ENCODE measurements at regions not wholly inside any gene's neighbourhood (a gene's known extent, or its start where the extent isn't known, plus 50 kb on each side); places are given as distances from the start of the nearest gene placed in this dataset.

DNA sequence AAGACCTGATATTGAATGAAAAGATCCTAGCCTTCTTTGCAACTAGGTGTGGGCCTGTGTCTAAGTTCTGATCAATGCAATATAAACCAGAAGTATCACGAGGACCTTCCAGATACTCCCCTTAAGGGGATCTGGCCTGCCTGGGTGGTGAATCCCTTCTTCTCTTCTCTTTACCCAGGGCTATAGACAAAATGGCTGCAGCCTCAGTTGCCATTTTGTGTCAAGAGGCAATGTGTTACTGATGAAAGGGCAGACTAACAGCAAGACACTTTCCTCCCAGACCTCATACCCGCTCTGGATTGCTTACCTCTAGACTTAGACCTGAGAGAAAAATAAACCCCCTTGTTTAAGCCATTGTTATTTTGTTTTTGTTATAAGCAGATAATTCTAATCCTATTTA, 84.5 kb upstream of the CHD6 start (continued):
- TF ChIP-seq, protein P1, sequence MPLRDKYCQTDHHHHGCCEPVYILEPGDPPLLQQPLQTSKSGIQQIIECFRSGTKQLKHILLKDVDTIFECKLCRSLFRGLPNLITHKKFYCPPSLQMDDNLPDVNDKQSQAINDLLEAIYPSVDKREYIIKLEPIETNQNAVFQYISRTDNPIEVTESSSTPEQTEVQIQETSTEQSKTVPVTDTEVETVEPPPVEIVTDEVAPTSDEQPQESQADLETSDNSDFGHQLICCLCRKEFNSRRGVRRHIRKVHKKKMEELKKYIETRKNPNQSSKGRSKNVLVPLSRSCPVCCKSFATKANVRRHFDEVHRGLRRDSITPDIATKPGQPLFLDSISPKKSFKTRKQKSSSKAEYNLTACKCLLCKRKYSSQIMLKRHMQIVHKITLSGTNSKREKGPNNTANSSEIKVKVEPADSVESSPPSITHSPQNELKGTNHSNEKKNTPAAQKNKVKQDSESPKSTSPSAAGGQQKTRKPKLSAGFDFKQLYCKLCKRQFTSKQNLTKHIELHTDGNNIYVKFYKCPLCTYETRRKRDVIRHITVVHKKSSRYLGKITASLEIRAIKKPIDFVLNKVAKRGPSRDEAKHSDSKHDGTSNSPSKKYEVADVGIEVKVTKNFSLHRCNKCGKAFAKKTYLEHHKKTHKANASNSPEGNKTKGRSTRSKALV (CRISPR knock-in tag; IDR thresholded peaks at IDR 0.05) = no peak
- no peak for TF ChIP-seq GABPA (IDR thresholded peaks at IDR 0.05; ENCODE audit: low read depth, low read length)
- TF ChIP-seq GABPA (CRISPR knock-in tag; IDR thresholded peaks at IDR 0.05; ENCODE audit: low read depth) = no peak
- TF ChIP-seq POGZ (CRISPR knock-in tag; IDR thresholded peaks at IDR 0.05) = no peak
- TF ChIP-seq ZNF296 (CRISPR knock-in tag; conservative IDR thresholded peaks at IDR 0.05) = no peak
- TF ChIP-seq GTF3A (CRISPR knock-in tag; conservative IDR thresholded peaks at IDR 0.05) = no peak
- no peak for TF ChIP-seq FOXK2 (IDR thresholded peaks at IDR 0.05)
- no peak for TF ChIP-seq KLF13 (CRISPR knock-in tag; IDR thresholded peaks at IDR 0.05)

DNA sequence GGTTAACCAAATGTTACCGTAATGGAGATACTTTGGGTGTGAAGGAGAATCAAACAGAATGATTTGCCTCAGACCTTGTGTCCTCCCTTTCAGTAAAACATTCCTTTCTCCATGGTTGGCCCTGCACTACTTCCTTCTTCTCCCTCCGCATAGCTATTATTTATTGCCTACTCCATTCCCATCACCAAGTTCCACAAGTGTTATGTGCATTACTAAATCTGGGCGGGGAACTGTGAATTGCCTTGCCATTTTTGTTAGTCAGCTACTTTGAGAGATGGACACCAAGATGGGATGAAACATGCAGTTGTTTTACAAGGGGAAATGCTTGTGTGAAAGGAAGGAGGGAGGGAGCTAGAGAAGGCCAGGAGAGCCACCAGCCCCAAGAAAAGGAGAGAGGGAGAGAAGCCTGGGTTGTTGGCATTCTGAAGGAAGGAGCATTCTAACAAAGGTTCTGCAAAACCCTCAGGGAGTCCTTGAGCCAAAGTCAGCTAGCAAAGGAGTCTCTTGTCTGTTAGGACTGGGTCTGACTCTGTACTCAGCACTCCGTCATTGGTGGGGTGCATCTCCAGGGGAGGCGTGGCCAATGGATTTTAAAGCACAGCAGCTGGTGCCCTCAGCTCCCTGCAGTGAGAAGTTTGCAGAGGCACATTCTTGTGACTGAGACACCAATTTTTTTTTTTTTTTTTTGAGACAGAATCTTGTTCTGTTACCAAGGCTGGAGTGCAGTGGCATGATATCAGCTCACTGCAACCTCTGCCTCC, 83.6 kb upstream of the CHD6 start:
- ATAC-seq (no peak), FAIRE-seq (no peak), DNase-seq (ENCODE audit: low spot score) (no peak)
- WGBS (ENCODE audit: low lambda C conversion rate) = 46% methylated on average over 5 of the region's 5 CpGs
- H3K9ac ChIP-seq (ENCODE audit: insufficient read depth, low read depth, low read length) = no peak overlapping the region
- in situ Hi-C loops (cut with HindIII; ENCODE audit: extremely low pct_ligation_motif_present, low pct_unique_long_range_greater_than_20kb) = no loop called here
- ChIA-PET CTCF (ENCODE audit: low intra/inter-chr PET ratio, low total read pairs) (no interaction called here), POLR2A (no interaction called here)
- intact Hi-C loops (cut with micrococcal nuclease; ENCODE audit: unreplicated experiment) = no loop called here
- no peak overlapping the region for H3K27ac ChIP-seq (ENCODE audit: extremely low read length, insufficient read depth, low read length)
- H2AFZ ChIP-seq (ENCODE audit: low read length) = no peak overlapping the region
- peaks cover 0 to 6% of the 10 kb centered on the region in 2 experiments; a peak in 1 of 5 replicates for H3K27me3 ChIP-seq (ENCODE audit: control insufficient read depth in 1 of 2, insufficient read depth in 2 of 2, low read length in 2 of 2)
- no peaks in the 10 kb centered on the region for H3K79me2 ChIP-seq (ENCODE audit: insufficient read depth, low read length)
- BruUV-seq (replicated peaks) = no TSS peak
- H3K4me3 ChIP-seq (replicated peaks in 1 of 3; ENCODE audit: insufficient read depth in 1 of 3, low read depth in 2 of 3, low read length in 3 of 3) = no peak overlapping the region
- H3K4me1 ChIP-seq (ENCODE audit: insufficient read depth, low read length) = no peaks in the 10 kb centered on the region
- no peaks in the 10 kb centered on the region for H3K9me3 ChIP-seq (ENCODE audit: low read length)
- no peaks in the 10 kb centered on the region for H3K36me3 ChIP-seq (replicated peaks in 1 of 2; ENCODE audit: control insufficient read depth in 1 of 2, insufficient read depth in 2 of 2, low read length in 2 of 2)
- no peak overlapping the region for H3K4me2 ChIP-seq (ENCODE audit: low read depth, low read length)
- H4K20me1 ChIP-seq (ENCODE audit: insufficient read depth, low read length) = no peaks in the 10 kb centered on the region
- TF ChIP-seq NCOA5 (CRISPR knock-in tag; IDR thresholded peaks at IDR 0.05) (no peak), ZNF629 (CRISPR knock-in tag; conservative IDR thresholded peaks at IDR 0.05) (no peak), FOXM1 (CRISPR knock-in tag; IDR thresholded peaks at IDR 0.05) (no peak), TP53 (CRISPR knock-in tag; conservative IDR thresholded peaks at IDR 0.05) (no peak), NFE2L2 (IDR thresholded peaks at IDR 0.05; ENCODE audit: low read length) (no peak), ZNF343 (CRISPR knock-in tag; IDR thresholded peaks at IDR 0.05) (no peak), CCDC6 (CRISPR knock-in tag; IDR thresholded peaks at IDR 0.05) (no peak), ZNF251 (CRISPR knock-in tag; IDR thresholded peaks at IDR 0.05) (no peak)
- TF ChIP-seq, protein P2, sequence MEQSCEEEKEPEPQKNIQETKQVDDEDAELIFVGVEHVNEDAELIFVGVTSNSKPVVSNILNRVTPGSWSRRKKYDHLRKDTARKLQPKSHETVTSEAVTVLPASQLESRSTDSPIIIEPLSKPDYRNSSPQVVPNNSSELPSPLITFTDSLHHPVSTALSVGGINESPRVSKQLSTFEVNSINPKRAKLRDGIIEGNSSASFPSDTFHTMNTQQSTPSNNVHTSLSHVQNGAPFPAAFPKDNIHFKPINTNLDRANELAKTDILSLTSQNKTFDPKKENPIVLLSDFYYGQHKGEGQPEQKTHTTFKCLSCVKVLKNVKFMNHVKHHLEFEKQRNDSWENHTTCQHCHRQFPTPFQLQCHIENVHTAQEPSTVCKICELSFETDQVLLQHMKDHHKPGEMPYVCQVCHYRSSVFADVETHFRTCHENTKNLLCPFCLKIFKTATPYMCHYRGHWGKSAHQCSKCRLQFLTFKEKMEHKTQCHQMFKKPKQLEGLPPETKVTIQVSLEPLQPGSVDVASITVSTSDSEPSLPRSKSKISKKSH (CRISPR knock-in tag; IDR thresholded peaks at IDR 0.05; ENCODE audit: borderline replicate concordance) = no peak
- TF ChIP-seq, protein P3, sequence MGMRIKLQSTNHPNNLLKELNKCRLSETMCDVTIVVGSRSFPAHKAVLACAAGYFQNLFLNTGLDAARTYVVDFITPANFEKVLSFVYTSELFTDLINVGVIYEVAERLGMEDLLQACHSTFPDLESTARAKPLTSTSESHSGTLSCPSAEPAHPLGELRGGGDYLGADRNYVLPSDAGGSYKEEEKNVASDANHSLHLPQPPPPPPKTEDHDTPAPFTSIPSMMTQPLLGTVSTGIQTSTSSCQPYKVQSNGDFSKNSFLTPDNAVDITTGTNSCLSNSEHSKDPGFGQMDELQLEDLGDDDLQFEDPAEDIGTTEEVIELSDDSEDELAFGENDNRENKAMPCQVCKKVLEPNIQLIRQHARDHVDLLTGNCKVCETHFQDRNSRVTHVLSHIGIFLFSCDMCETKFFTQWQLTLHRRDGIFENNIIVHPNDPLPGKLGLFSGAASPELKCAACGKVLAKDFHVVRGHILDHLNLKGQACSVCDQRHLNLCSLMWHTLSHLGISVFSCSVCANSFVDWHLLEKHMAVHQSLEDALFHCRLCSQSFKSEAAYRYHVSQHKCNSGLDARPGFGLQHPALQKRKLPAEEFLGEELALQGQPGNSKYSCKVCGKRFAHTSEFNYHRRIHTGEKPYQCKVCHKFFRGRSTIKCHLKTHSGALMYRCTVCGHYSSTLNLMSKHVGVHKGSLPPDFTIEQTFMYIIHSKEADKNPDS (CRISPR knock-in tag; IDR thresholded peaks at IDR 0.05) = no peak
- TF ChIP-seq, protein P4, sequence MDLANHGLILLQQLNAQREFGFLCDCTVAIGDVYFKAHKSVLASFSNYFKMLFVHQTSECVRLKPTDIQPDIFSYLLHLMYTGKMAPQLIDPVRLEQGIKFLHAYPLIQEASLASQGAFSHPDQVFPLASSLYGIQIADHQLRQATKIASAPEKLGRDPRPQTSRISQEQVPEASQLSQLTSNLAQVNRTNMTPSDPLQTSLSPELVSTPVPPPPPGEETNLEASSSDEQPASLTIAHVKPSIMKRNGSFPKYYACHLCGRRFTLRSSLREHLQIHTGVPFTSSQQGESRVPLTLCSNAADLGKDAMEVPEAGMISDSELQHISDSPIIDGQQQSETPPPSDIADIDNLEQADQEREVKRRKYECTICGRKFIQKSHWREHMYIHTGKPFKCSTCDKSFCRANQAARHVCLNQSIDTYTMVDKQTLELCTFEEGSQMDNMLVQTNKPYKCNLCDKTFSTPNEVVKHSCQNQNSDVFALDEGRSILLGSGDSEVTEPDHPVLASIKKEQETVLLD (CRISPR knock-in tag; IDR thresholded peaks at IDR 0.05; ENCODE audit: low read depth) = no peak
